Esophagus squamous epithelium (tissue), 4 donors: ENCODE measurements at regions not wholly inside any gene's neighbourhood (a gene's known extent, or its start where the extent isn't known, plus 50 kb on each side); places are given as distances from the start of the nearest gene placed in this dataset.

Source experiments
- CTCF ChIP-seq, 6 experiments: fragments of 450-650 bp in 4 of 6; fragments of 200-600 bp in 2 of 6; sonication (generic) in 2 of 6; IDR thresholded peaks; one replicate each; pipeline ENCODE4 v1.5.1; 2016 to 2019; ENCODE audit warnings: antibody characterized with exemption in 6 of 6, mild to moderate bottlenecking in 4 of 6, moderate library complexity in 4 of 6
- POLR2A ChIP-seq, 4 donors: fragments of 450-650 bp; IDR thresholded peaks; one replicate each; pipeline ENCODE4 v1.6.1; 2017; ENCODE audit warnings: antibody characterized with exemption in 4 of 4, mild to moderate bottlenecking in 4 of 4, moderate library complexity in 3 of 4

GRCh38 chr6:97963193-97963592, 680.2 kb upstream of the MMS22L start:
- TF ChIP-seq CTCF (IDR thresholded peaks at IDR 0.05) = no peak
- no peak for TF ChIP-seq POLR2A (IDR thresholded peaks at IDR 0.05)
